Urinary bladder (tissue), 3 donors: ENCODE measurements at regions not wholly inside any gene's neighbourhood (a gene's known extent, or its start where the extent isn't known, plus 50 kb on each side); places are given as distances from the start of the nearest gene placed in this dataset.

Experiments used
- DNase-seq: peaks from one replicate; pipeline ENCODE4 v3.0.0-alpha.2; 2015; ENCODE audit errors: extremely low spot score
- H3K27ac ChIP-seq: one replicate; pipeline ENCODE4 v1.5.1; 2013; ENCODE audit warnings: low read depth, mild to moderate bottlenecking, moderate library complexity
- H3K36me3 ChIP-seq: one replicate; pipeline ENCODE4 v1.6.1; 2013; ENCODE audit warnings: mild to moderate bottlenecking, moderate library complexity; ENCODE audit not compliant: insufficient read depth
- H3K4me1 ChIP-seq: one replicate; pipeline ENCODE4 v1.6.1; 2013; ENCODE audit warnings: mild to moderate bottlenecking, moderate library complexity; ENCODE audit not compliant: insufficient read depth
- H3K4me3 ChIP-seq: one replicate; pipeline ENCODE4 v1.5.1; 2013; ENCODE audit warnings: low read depth, low read length
- WGBS: extraction: QIAGEN DNeasy Blood & Tissue Kit; methylation state at CpG from one replicate; pipeline ENCODE4 v1.1.7; 2013; 5-methylcytosine and 5-hydroxymethylcytosine counted together
- donor health status: healthy with polysubstance abuse.
- donor health status: healthy.

GRCh38 chr20:39553120-39553519, 591.0 kb downstream of the DHX35 start:
- no peaks in the 10 kb centered on the region for H3K4me1 ChIP-seq
- H3K27ac ChIP-seq: no peak overlapping the region
- H3K4me3 ChIP-seq: no peak overlapping the region
- no peak for DNase-seq
- H3K36me3 ChIP-seq: no peaks in the 10 kb centered on the region
- WGBS: 69% methylated on average over 2 of the region's 2 CpGs

GRCh38 chr20:39549733-39550132, 587.6 kb downstream of the DHX35 start:
- Histone ChIP-seq H3K4me1 (no peaks in the 10 kb centered on the region), H3K27ac (no peak overlapping the region), H3K4me3 (no peak overlapping the region), H3K36me3 (no peaks in the 10 kb centered on the region)
- DNase-seq: no peak
- 81% methylated on average over 9 of the region's 9 CpGs for WGBS

GRCh38 chr20:39547546-39548408, 585.6 kb downstream of the DHX35 start:
- Histone ChIP-seq H3K36me3 (no peaks in the 10 kb centered on the region), H3K27ac (no peak overlapping the region), H3K4me1 (no peaks in the 10 kb centered on the region), H3K4me3 (no peak overlapping the region)
- no peak for DNase-seq
- 39% methylated on average over 6 of the region's 6 CpGs for WGBS

- no peaks in the 10 kb centered on the region for H3K36me3 ChIP-seq
- no peaks in the 10 kb centered on the region for H3K4me1 ChIP-seq
- no peak for DNase-seq
- WGBS: 71% methylated on average over 2 of the region's 2 CpGs
- H3K4me3 ChIP-seq: no peak overlapping the region
- no peak overlapping the region for H3K27ac ChIP-seq
Observed at GRCh38 chr20:39541136-39541803, 579.1 kb downstream of the DHX35 start.

- Histone ChIP-seq H3K4me3 (no peak overlapping the region), H3K27ac (no peak overlapping the region), H3K36me3 (no peaks in the 10 kb centered on the region), H3K4me1 (no peaks in the 10 kb centered on the region)
- no peak for DNase-seq
Observed at GRCh38 chr20:39538317-39538716, 576.2 kb downstream of the DHX35 start.

GRCh38 chr20:39535301-39535700, 573.2 kb downstream of the DHX35 start:
- 98% methylated on average over 1 of the region's 1 CpG for WGBS
- H3K4me3 ChIP-seq: no peak overlapping the region
- no peak overlapping the region for H3K27ac ChIP-seq
- H3K36me3 ChIP-seq: no peaks in the 10 kb centered on the region
- no peaks in the 10 kb centered on the region for H3K4me1 ChIP-seq
- no peak for DNase-seq

GRCh38 chr20:39534846-39535245, 572.7 kb downstream of the DHX35 start:
- no peak overlapping the region for H3K4me3 ChIP-seq
- no peaks in the 10 kb centered on the region for H3K36me3 ChIP-seq
- WGBS: 75% methylated on average over 1 of the region's 1 CpG
- no peaks in the 10 kb centered on the region for H3K4me1 ChIP-seq
- no peak for DNase-seq
- no peak overlapping the region for H3K27ac ChIP-seq

GRCh38 chr20:39533858-39534257, 571.7 kb downstream of the DHX35 start:
- WGBS: 70% methylated on average over 3 of the region's 3 CpGs
- Histone ChIP-seq H3K4me3 (no peak overlapping the region), H3K27ac (no peak overlapping the region), H3K4me1 (no peaks in the 10 kb centered on the region), H3K36me3 (no peaks in the 10 kb centered on the region)
- no peak for DNase-seq

- no peak overlapping the region for H3K27ac ChIP-seq
- no peaks in the 10 kb centered on the region for H3K36me3 ChIP-seq
- H3K4me3 ChIP-seq: no peak overlapping the region
- WGBS: 88% methylated on average over 1 of the region's 1 CpG
- DNase-seq: no peak
- H3K4me1 ChIP-seq: no peaks in the 10 kb centered on the region
Observed at GRCh38 chr20:39532205-39532604, 570.1 kb downstream of the DHX35 start.

- H3K27ac ChIP-seq: no peak overlapping the region
Observed at GRCh38 chr20:39528436-39528835, 566.3 kb downstream of the DHX35 start.

GRCh38 chr20:39524371-39524911, 562.3 kb downstream of the DHX35 start:
- H3K36me3 ChIP-seq: no peaks in the 10 kb centered on the region
- no peak overlapping the region for H3K27ac ChIP-seq
- no peak overlapping the region for H3K4me3 ChIP-seq
- no peaks in the 10 kb centered on the region for H3K4me1 ChIP-seq
- WGBS: 19% methylated on average over 4 of the region's 4 CpGs
- peak; percentile 36 for DNase-seq

More at GRCh38 chr20:39528436-39528835, 566.3 kb downstream of the DHX35 start:
- no peaks in the 10 kb centered on the region for H3K36me3 ChIP-seq
- no peak for DNase-seq
- WGBS: 92% methylated on average over 4 of the region's 4 CpGs
- no peaks in the 10 kb centered on the region for H3K4me1 ChIP-seq
- no peak overlapping the region for H3K4me3 ChIP-seq

GRCh38 chr20:39523405-39523804, 561.3 kb downstream of the DHX35 start:
- Histone ChIP-seq H3K36me3 (no peaks in the 10 kb centered on the region), H3K4me3 (no peak overlapping the region), H3K4me1 (no peaks in the 10 kb centered on the region), H3K27ac (no peak overlapping the region)
- no peak for DNase-seq
- 93% methylated on average over 1 of the region's 1 CpG for WGBS

- 81% methylated on average over 5 of the region's 5 CpGs for WGBS
- Histone ChIP-seq H3K27ac (no peak overlapping the region), H3K4me3 (no peak overlapping the region), H3K4me1 (no peaks in the 10 kb centered on the region), H3K36me3 (no peaks in the 10 kb centered on the region)
- no peak for DNase-seq
Observed at GRCh38 chr20:39518654-39519053, 556.5 kb downstream of the DHX35 start.

GRCh38 chr20:39516964-39517363, 554.8 kb downstream of the DHX35 start:
- Histone ChIP-seq H3K36me3 (no peaks in the 10 kb centered on the region), H3K4me3 (no peak overlapping the region), H3K27ac (no peak overlapping the region), H3K4me1 (no peaks in the 10 kb centered on the region)
- WGBS: 65% methylated on average over 2 of the region's 2 CpGs
- DNase-seq: no peak
